Neural cell (in vitro differentiated cells): ENCODE measurements at regions not wholly inside any gene's neighbourhood (a gene's known extent, or its start where the extent isn't known, plus 50 kb on each side); places are given as distances from the start of the nearest gene placed in this dataset.

ENCODE experiments used
- H2AFZ ChIP-seq: fragments of 200-600, 300-800 bp; sonication (generic), shearing (Covaris generic); 2 replicates; pipeline ENCODE4 v1.6.0; 2014; ENCODE audit warnings: low read depth, mild to moderate bottlenecking, antibody characterized with exemption, low read length, moderate library complexity
- H3F3A ChIP-seq: fragments of 200-600 bp; shearing (Covaris generic); 2 replicates; pipeline ENCODE4 v1.6.1; 2016; ENCODE audit warnings: mild to moderate bottlenecking, moderate library complexity, mixed read lengths, antibody characterized with exemption, low read length; ENCODE audit not compliant: insufficient read depth, poor library complexity, severe bottlenecking
- H3K27ac ChIP-seq: fragments of 200-600, 300-800 bp; sonication (generic), shearing (Covaris generic); 2 replicates; pipeline ENCODE4 v1.5.1; 2014; ENCODE audit warnings: mild to moderate bottlenecking, low read length, moderate library complexity
- H3K27me3 ChIP-seq: fragments of 300-800, 200-600 bp; sonication (generic), shearing (Covaris generic); 2 replicates; pipeline ENCODE4 v1.6.0; 2014; ENCODE audit warnings: mild to moderate bottlenecking, low read depth, low read length, moderate library complexity; ENCODE audit not compliant: insufficient read depth
- H3K36me3 ChIP-seq: fragments of 300-800, 200-600 bp; sonication (generic), shearing (Covaris generic); 2 replicates; pipeline ENCODE4 v1.5.1; 2014; ENCODE audit warnings: mild to moderate bottlenecking, antibody characterized with exemption, low read length, moderate library complexity; ENCODE audit not compliant: insufficient read depth
- H3K4me2 ChIP-seq: fragments of 300-800, 200-600 bp; sonication (generic), shearing (Covaris generic); 2 replicates; pipeline ENCODE4 v1.6.0; 2014; ENCODE audit warnings: mild to moderate bottlenecking, low read length
- H3K4me3 ChIP-seq: fragments of 300-800, 200-600 bp; sonication (generic), shearing (Covaris generic); 2 replicates; pipeline ENCODE4 v1.5.1; 2014; ENCODE audit warnings: mild to moderate bottlenecking, low read length, moderate library complexity
- H3K79me2 ChIP-seq: fragments of 200-600 bp; shearing (Covaris generic); replicated peaks from 2 replicates; pipeline ENCODE4 v1.6.0; 2014; ENCODE audit warnings: mild to moderate bottlenecking, low read length, moderate library complexity; ENCODE audit not compliant: insufficient read depth
- H3K9ac ChIP-seq: fragments of 300-800, 200-600 bp; sonication (generic), shearing (Covaris generic); 2 replicates; pipeline ENCODE4 v1.6.1; 2016; ENCODE audit warnings: mild to moderate bottlenecking, low read length, mixed read lengths
- H3K9me2 ChIP-seq: fragments of 200-600 bp; shearing (Covaris generic); 2 replicates; pipeline ENCODE4 v1.6.1; 2016; ENCODE audit warnings: mild to moderate bottlenecking, low read length, mixed read lengths; ENCODE audit not compliant: insufficient read depth
- H3K9me3 ChIP-seq: fragments of 200-600, 300-800 bp; sonication (generic), shearing (Covaris generic); 2 replicates; pipeline ENCODE4 v1.6.1; 2016; ENCODE audit warnings: mild to moderate bottlenecking, mixed run types, low read length, moderate library complexity, mixed read lengths
- H4K20me1 ChIP-seq: fragments of 200-600 bp; shearing (Covaris generic); 2 replicates; pipeline ENCODE4 v1.6.1; 2016; ENCODE audit warnings: mild to moderate bottlenecking, mixed run types; ENCODE audit not compliant: insufficient read depth
- CTCF ChIP-seq: fragments of 450-650 bp; IDR thresholded peaks from 2 replicates; pipeline ENCODE4 v1.5.1; 2014; ENCODE audit warnings: antibody characterized with exemption, mild to moderate bottlenecking, moderate library complexity; ENCODE audit not compliant: poor library complexity, severe bottlenecking
- EP300 ChIP-seq: fragments of 450-650 bp; conservative IDR thresholded peaks from 2 replicates; pipeline ENCODE4 v1.6.1; 2014; ENCODE audit warnings: antibody characterized with exemption, mild to moderate bottlenecking, moderate library complexity; ENCODE audit not compliant: poor library complexity, severe bottlenecking
- EZH2 ChIP-seq: fragments of 200-600, 300-800 bp; shearing (Covaris generic), sonication (generic); IDR thresholded peaks from 2 replicates; pipeline ENCODE4 v1.6.1; 2014; ENCODE audit warnings: antibody characterized with exemption, low read length, borderline replicate concordance, mild to moderate bottlenecking; ENCODE audit not compliant: insufficient read depth, poor library complexity, severe bottlenecking
- MXI1 ChIP-seq: fragments of 450-650 bp; conservative IDR thresholded peaks from 2 replicates; pipeline ENCODE4 v1.6.1; 2014; ENCODE audit warnings: antibody characterized with exemption, mild to moderate bottlenecking; ENCODE audit not compliant: poor library complexity, severe bottlenecking
- POLR2AphosphoS5 ChIP-seq: IDR thresholded peaks from 2 replicates; pipeline ENCODE4 v1.6.1; 2012
- RAD21 ChIP-seq: fragments of 450-650 bp; conservative IDR thresholded peaks from 2 replicates; pipeline ENCODE4 v1.6.1; 2014; ENCODE audit warnings: antibody characterized with exemption, mild to moderate bottlenecking, moderate library complexity
- REST ChIP-seq: IDR thresholded peaks from 2 replicates; pipeline ENCODE4 v1.6.1; 2012; ENCODE audit warnings: borderline replicate concordance
- SMC3 ChIP-seq: fragments of 450-650 bp; conservative IDR thresholded peaks from 2 replicates; pipeline ENCODE4 v1.6.1; 2014; ENCODE audit warnings: antibody characterized with exemption, mild to moderate bottlenecking, moderate library complexity; ENCODE audit not compliant: poor library complexity
- TAF1 ChIP-seq: IDR thresholded peaks from 2 replicates; pipeline ENCODE4 v1.6.1; 2012; ENCODE audit warnings: low read depth

DNA sequence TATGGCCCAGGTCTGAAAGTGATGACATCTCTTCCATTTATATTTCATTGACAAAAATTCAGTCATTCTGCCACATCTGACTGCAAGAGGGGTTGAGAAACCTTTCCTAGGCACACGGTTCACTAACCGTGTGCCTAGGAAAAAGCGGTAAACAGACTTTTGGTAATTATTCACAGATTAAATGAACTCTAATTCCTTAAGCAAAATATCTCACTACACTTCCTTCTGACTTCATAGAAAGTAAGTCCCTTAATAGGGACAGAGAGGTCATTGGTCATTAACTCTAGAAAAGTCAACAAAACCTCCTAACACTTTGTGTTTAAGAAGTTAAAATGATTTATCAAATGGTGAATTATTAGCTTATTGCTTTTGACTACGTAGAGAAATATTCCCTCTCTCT lies 205.1 kb downstream of the PDHA2 start:
- TF ChIP-seq EP300 (no peak), SMC3 (no peak), RAD21 (no peak), CTCF (no peak), POLR2AphosphoS5 (no peak), MXI1 (no peak), REST (no peak), TAF1 (no peak), EZH2 (no peak)
- no peaks in the 10 kb centered on the region for H4K20me1 ChIP-seq
- no peaks in the 10 kb centered on the region for H3K27me3 ChIP-seq
- H3K9me2 ChIP-seq, result no peaks in the 10 kb centered on the region
- no peak overlapping the region for H3K27ac ChIP-seq
- no peaks in the 10 kb centered on the region for H3K9me3 ChIP-seq
- no peak overlapping the region for H3K9ac ChIP-seq
- H3K4me2 ChIP-seq, result no peak overlapping the region
- no peaks in the 10 kb centered on the region for H3K36me3 ChIP-seq
- no peak overlapping the region for H3K4me3 ChIP-seq
- no peak overlapping the region for H2AFZ ChIP-seq
- H3K79me2 ChIP-seq, result no peaks in the 10 kb centered on the region
- H3F3A ChIP-seq, result no peaks in the 10 kb centered on the region

DNA sequence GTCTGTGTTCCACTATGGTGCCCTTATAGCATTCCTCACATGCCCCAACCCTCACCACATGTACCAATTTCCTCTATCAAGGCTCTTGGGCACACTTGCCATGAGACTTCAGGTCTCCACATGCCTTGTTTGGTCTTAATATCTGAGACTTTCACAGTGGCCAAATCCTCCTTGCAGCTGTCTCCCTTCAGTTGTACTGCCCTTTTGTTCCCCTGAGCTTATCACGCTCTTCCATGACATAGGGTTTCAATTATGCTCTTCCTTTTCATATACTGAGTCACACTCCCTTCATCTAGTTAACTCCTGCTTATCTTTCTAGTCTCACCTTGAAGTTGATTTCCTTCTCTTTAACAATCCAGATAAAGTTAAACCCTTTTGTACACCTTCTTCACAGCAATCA lies 212.9 kb downstream of the PDHA2 start:
- no peak overlapping the region for H2AFZ ChIP-seq
- no peaks in the 10 kb centered on the region for H3K79me2 ChIP-seq
- H4K20me1 ChIP-seq, result no peaks in the 10 kb centered on the region
- no peaks in the 10 kb centered on the region for H3K9me3 ChIP-seq
- H3K27ac ChIP-seq, result no peak overlapping the region
- no peak overlapping the region for H3K9ac ChIP-seq
- no peaks in the 10 kb centered on the region for H3K36me3 ChIP-seq
- H3K27me3 ChIP-seq, result no peaks in the 10 kb centered on the region
- TF ChIP-seq MXI1 (no peak), REST (no peak), EP300 (no peak), SMC3 (no peak), RAD21 (no peak), CTCF (no peak), POLR2AphosphoS5 (no peak), TAF1 (no peak), EZH2 (no peak)
- H3K9me2 ChIP-seq, result no peaks in the 10 kb centered on the region
- no peak overlapping the region for H3K4me3 ChIP-seq
- no peak overlapping the region for H3K4me2 ChIP-seq
- H3F3A ChIP-seq, result no peaks in the 10 kb centered on the region
